GM18520 (cell line): ENCODE measurements at regions not wholly inside any gene's neighbourhood (a gene's known extent, or its start where the extent isn't known, plus 50 kb on each side); places are given as distances from the start of the nearest gene placed in this dataset.

Source experiments
- ATAC-seq: cut with Tn5 transposase; IDR thresholded peaks from one replicate; pipeline ENCODE4 v1.9.1; 2021; ENCODE audit not compliant: unreplicated experiment

- no peak for ATAC-seq
These were observed 67.2 kb downstream of the CEBPB start for GRCh38 chr20:50257860-50258259.

GRCh38 chr20:50258790-50259483 lies 68.3 kb downstream of the CEBPB start:
- no peak for ATAC-seq

GRCh38 chr20:50259705-50260478 lies 69.3 kb downstream of the CEBPB start:
- ATAC-seq, result no peak

GRCh38 chr20:50260479-50261221 lies 70.0 kb downstream of the CEBPB start:
- ATAC-seq, result no peak

GRCh38 chr20:50261471-50262212 lies 71.0 kb downstream of the CEBPB start:
- no peak for ATAC-seq

GRCh38 chr20:50263831-50264230 lies 73.2 kb downstream of the CEBPB start:
- no peak for ATAC-seq

GRCh38 chr20:50264534-50265145 lies 74.0 kb downstream of the CEBPB start:
- ATAC-seq, result no peak

GRCh38 chr20:50265245-50265946 lies 74.8 kb downstream of the CEBPB start:
- no peak for ATAC-seq

- no peak for ATAC-seq
These were observed 75.8 kb downstream of the CEBPB start for GRCh38 chr20:50266293-50267040.

GRCh38 chr20:50267041-50267865 lies 76.6 kb downstream of the CEBPB start:
- no peak for ATAC-seq

- no peak for ATAC-seq
These were observed 77.2 kb downstream of the CEBPB start for GRCh38 chr20:50267866-50268219.

GRCh38 chr20:50269091-50270033 lies 78.7 kb downstream of the CEBPB start:
- no peak for ATAC-seq

- ATAC-seq, result no peak
These were observed 79.4 kb downstream of the CEBPB start for GRCh38 chr20:50270034-50270395.

GRCh38 chr20:50270569-50270968 lies 79.9 kb downstream of the CEBPB start:
- ATAC-seq, result no peak

- no peak for ATAC-seq
These were observed 80.5 kb downstream of the CEBPB start for GRCh38 chr20:50271176-50271575.

- ATAC-seq, result no peak
These were observed 81.0 kb downstream of the CEBPB start for GRCh38 chr20:50271612-50272011.

GRCh38 chr20:50272030-50272723 lies 81.5 kb downstream of the CEBPB start:
- no peak for ATAC-seq
